SK-N-SH treated with all-trans-retinoic acid at 6 μM for 48 hours (cell line): ENCODE measurements at regions not wholly inside any gene's neighbourhood (a gene's known extent, or its start where the extent isn't known, plus 50 kb on each side); places are given as distances from the start of the nearest gene placed in this dataset.

Experiments
- ATAC-seq: fragments of 200-7000 bp; cut with Tn5 transposase; 3 replicates; pipeline ENCODE4 v1.9.1; 2020; ENCODE audit warnings: mild to moderate bottlenecking, moderate library complexity
- ARNTL ChIP-seq: fragments of 450-650 bp; formaldehyde crosslinking; IDR thresholded peaks from 2 replicates; pipeline ENCODE4 v1.5.0; 2020; ENCODE audit warnings: low read depth, mild to moderate bottlenecking, moderate library complexity, borderline replicate concordance
- BACH2 ChIP-seq: fragments of 250-450 bp; sonication (Bioruptor Pico); IDR thresholded peaks from 2 replicates; pipeline ENCODE4 v1.9.0; 2021; ENCODE audit warnings: mild to moderate bottlenecking, borderline replicate concordance
- CREB5 ChIP-seq: fragments of 250-450 bp; sonication (Bioruptor Pico); IDR thresholded peaks from 2 replicates; pipeline ENCODE4 v1.5.1; 2020; ENCODE audit warnings: low read depth, mild to moderate bottlenecking, moderate library complexity
- CSDC2 ChIP-seq: fragments of 250-450 bp; sonication (Bioruptor Pico); IDR thresholded peaks from 2 replicates; pipeline ENCODE4 v1.5.0; 2020; ENCODE audit warnings: mild to moderate bottlenecking, moderate library complexity
- CSRNP3 ChIP-seq: fragments of 250-450 bp; sonication (Bioruptor Pico); IDR thresholded peaks from 2 replicates; pipeline ENCODE4 v1.5.1; 2021; ENCODE audit warnings: mild to moderate bottlenecking, moderate library complexity
- GLIS3 ChIP-seq: fragments of 250-450 bp; sonication (Bioruptor Pico); IDR thresholded peaks from 2 replicates; pipeline ENCODE4 v1.5.0; 2020; ENCODE audit warnings: mild to moderate bottlenecking, moderate library complexity
- ISL1 ChIP-seq: fragments of 250-450 bp; sonication (Bioruptor Pico); IDR thresholded peaks from 2 replicates; pipeline ENCODE4 v2.1.2; 2022; ENCODE audit warnings: mild to moderate bottlenecking, moderate library complexity
- OSR1 ChIP-seq: fragments of 250-450 bp; sonication (Bioruptor Pico); IDR thresholded peaks from 2 replicates; pipeline ENCODE4 v1.8.0; 2022; ENCODE audit warnings: moderate library complexity, mild to moderate bottlenecking, inconsistent platforms
- PATZ1 ChIP-seq: fragments of 250-450 bp; sonication (Bioruptor Pico); IDR thresholded peaks from 2 replicates; pipeline ENCODE4 v1.8.0; 2020; ENCODE audit warnings: mild to moderate bottlenecking, moderate library complexity, borderline replicate concordance
- POU6F1 ChIP-seq: fragments of 250-450 bp; sonication (Bioruptor Pico); IDR thresholded peaks from 2 replicates; pipeline ENCODE4 v1.8.0; 2021; ENCODE audit warnings: low read depth, mild to moderate bottlenecking, moderate library complexity, borderline replicate concordance
- PPARA ChIP-seq: fragments of 250-450 bp; sonication (Bioruptor Pico); IDR thresholded peaks from 2 replicates; pipeline ENCODE4 v1.5.0; 2020; ENCODE audit warnings: mild to moderate bottlenecking, borderline replicate concordance
- RARB ChIP-seq: fragments of 250-450 bp; sonication (Bioruptor Pico); IDR thresholded peaks from 2 replicates; pipeline ENCODE4 v1.8.0; 2021; ENCODE audit warnings: mild to moderate bottlenecking, moderate library complexity
- SNAI2 ChIP-seq: fragments of 250-450 bp; sonication (Bioruptor Pico); IDR thresholded peaks from 2 replicates; pipeline ENCODE4 v1.5.0; 2020; ENCODE audit warnings: mild to moderate bottlenecking, moderate library complexity
- TCF4 ChIP-seq: fragments of 250-450 bp; sonication (Bioruptor Pico); IDR thresholded peaks from 2 replicates; pipeline ENCODE4 v1.8.0; 2021; ENCODE audit warnings: mild to moderate bottlenecking, moderate library complexity, borderline replicate concordance
- TOX ChIP-seq: fragments of 250-450 bp; sonication (Bioruptor Pico); IDR thresholded peaks from 2 replicates; pipeline ENCODE4 v1.8.0; 2021; ENCODE audit warnings: mild to moderate bottlenecking, moderate library complexity, borderline replicate concordance
- ZC3H10 ChIP-seq: fragments of 250-450 bp; sonication (Bioruptor Pico); IDR thresholded peaks from 2 replicates; pipeline ENCODE4 v1.5.1; 2021; ENCODE audit warnings: mild to moderate bottlenecking, moderate library complexity
- ZFP30 ChIP-seq: fragments of 450-650 bp; formaldehyde crosslinking; IDR thresholded peaks from 2 replicates; pipeline ENCODE4 v1.5.0; 2022; ENCODE audit warnings: mild to moderate bottlenecking, moderate library complexity
- ZNF70 ChIP-seq: fragments of 450-650 bp; formaldehyde crosslinking; IDR thresholded peaks from 2 replicates; pipeline ENCODE4 v1.5.0; 2020; ENCODE audit warnings: mild to moderate bottlenecking, moderate library complexity
- ZNF8 ChIP-seq: fragments of 450-650 bp; formaldehyde crosslinking; IDR thresholded peaks from 2 replicates; pipeline ENCODE4 v1.5.0; 2020; ENCODE audit warnings: mild to moderate bottlenecking, moderate library complexity

- no peak for ATAC-seq
- TF ChIP-seq SNAI2 (CRISPR knock-in tag) (no peak), ISL1 (CRISPR knock-in tag) (no peak), CREB5 (CRISPR knock-in tag) (no peak), CSDC2 (CRISPR knock-in tag) (no peak), OSR1 (CRISPR knock-in tag) (no peak), PATZ1 (no peak), ARNTL (CRISPR knock-in tag) (no peak), ZNF8 (no peak), ZNF70 (CRISPR knock-in tag) (no peak), GLIS3 (no peak), CSRNP3 (CRISPR knock-in tag) (no peak), TCF4 (CRISPR knock-in tag) (no peak), ZC3H10 (no peak), PPARA (CRISPR knock-in tag) (no peak), ZFP30 (no peak), TOX (no peak)
Observed at GRCh38 chr3:59443618-59444293, 393.9 kb upstream of the CFAP20DC start.

GRCh38 chr3:59442046-59442445, 392.2 kb upstream of the CFAP20DC start:
- no peak for ATAC-seq
- TF ChIP-seq ISL1 (CRISPR knock-in tag): no peak
- TF ChIP-seq ZC3H10: no peak
- no peak for TF ChIP-seq CSRNP3 (CRISPR knock-in tag)
- TF ChIP-seq RARB (CRISPR knock-in tag): no peak
- no peak for TF ChIP-seq CREB5 (CRISPR knock-in tag)
- TF ChIP-seq PPARA (CRISPR knock-in tag): no peak
- TF ChIP-seq ZNF8: no peak
- no peak for TF ChIP-seq POU6F1 (CRISPR knock-in tag)
- TF ChIP-seq OSR1 (CRISPR knock-in tag): no peak
- TF ChIP-seq SNAI2 (CRISPR knock-in tag): no peak
- no peak for TF ChIP-seq ARNTL (CRISPR knock-in tag)
- no peak for TF ChIP-seq BACH2 (CRISPR knock-in tag)
- TF ChIP-seq, all 23 proteins: peak for 0

- ATAC-seq: no peak
Observed at GRCh38 chr3:59440285-59441028, 390.6 kb upstream of the CFAP20DC start.

More at GRCh38 chr3:59440285-59441028, 390.6 kb upstream of the CFAP20DC start:
- TF ChIP-seq ZNF8 (no peak), SNAI2 (CRISPR knock-in tag) (no peak)
